OCI-LY1 (cell line): ENCODE measurements at regions not wholly inside any gene's neighbourhood (a gene's known extent, or its start where the extent isn't known, plus 50 kb on each side); places are given as distances from the start of the nearest gene placed in this dataset.

Source experiments
- CTCF ChIP-seq: fragments of 200-600 bp; sonication (generic), shearing (Covaris generic); IDR thresholded peaks from 2 replicates; pipeline ENCODE4 v1.5.1; 2017; ENCODE audit warnings: mild to moderate bottlenecking, antibody characterized with exemption, low read length, moderate library complexity, mixed read lengths
- EZH2 ChIP-seq: fragments of 200-600 bp; sonication (generic), shearing (Covaris generic); IDR thresholded peaks from 2 replicates; pipeline ENCODE4 v1.8.0; 2017; ENCODE audit warnings: borderline replicate concordance, mixed run types, mild to moderate bottlenecking, antibody characterized with exemption, low read length, moderate library complexity, mixed read lengths

GRCh38 chr15:70319466-70319865, 221.7 kb upstream of the TLE3 start:
- TF ChIP-seq CTCF (no peak), EZH2 (no peak)
